Stomach (tissue), 4 donors: ENCODE measurements at regions not wholly inside any gene's neighbourhood (a gene's known extent, or its start where the extent isn't known, plus 50 kb on each side); places are given as distances from the start of the nearest gene placed in this dataset.

Experiments used
- CTCF ChIP-seq, 7 experiments: fragments of 450-650 bp in 4 of 7; fragments of 200-600 bp in 3 of 7; sonication (generic) in 3 of 7; IDR thresholded peaks; one replicate each; pipeline ENCODE4 v1.5.1; 2016 to 2019; ENCODE audit warnings: antibody characterized with exemption in 7 of 7, control low read depth in 2 of 7, mild to moderate bottlenecking in 1 of 7
- EP300 ChIP-seq: sonication (generic); formaldehyde crosslinking; IDR thresholded peaks from one replicate; pipeline ENCODE4 v1.6.1; 2017; ENCODE audit warnings: antibody characterized with exemption

- TF ChIP-seq EP300 (no peak), CTCF (IDR thresholded peaks at IDR 0.05) (no peak)
These were observed 207.3 kb upstream of the ANXA10 start for GRCh38 chr4:167885071-167885470.
